Liver (tissue), 8 donors: ENCODE measurements at regions not wholly inside any gene's neighbourhood (a gene's known extent, or its start where the extent isn't known, plus 50 kb on each side); places are given as distances from the start of the nearest gene placed in this dataset.

Experiments
- DNase-seq: peaks from one replicate; pipeline ENCODE4 v3.0.0-alpha.2; 2017; ENCODE audit warnings: low spot score
- H3K27ac ChIP-seq, 2 donors: one replicate each; pipeline ENCODE4 v1.7.0; 2013; ENCODE audit warnings: inconsistent platforms in 2 of 2, low read length in 2 of 2, control low read depth in 1 of 2, low read depth in 1 of 2, mild to moderate bottlenecking in 1 of 2
- H3K27me3 ChIP-seq, 4 donors: one replicate each; pipeline versions ENCODE4 v1.6.1 to v1.7.0; 2013; ENCODE audit warnings: low read length in 3 of 4, inconsistent platforms in 1 of 4, mild to moderate bottlenecking in 1 of 4, moderate library complexity in 1 of 4; ENCODE audit not compliant: control insufficient read depth in 4 of 4, insufficient read depth in 4 of 4
- H3K36me3 ChIP-seq, 4 donors: one replicate each; pipeline versions ENCODE4 v1.6.1 to v1.7.0; 2013; ENCODE audit warnings: low read length in 3 of 4, mild to moderate bottlenecking in 3 of 4, low read depth in 1 of 4, moderate library complexity in 1 of 4; ENCODE audit not compliant: control insufficient read depth in 4 of 4, insufficient read depth in 3 of 4
- H3K4me1 ChIP-seq, 4 donors: one replicate each; pipeline versions ENCODE4 v1.6.1 to v1.7.0; 2013; ENCODE audit warnings: low read length in 3 of 4, mild to moderate bottlenecking in 3 of 4, moderate library complexity in 1 of 4; ENCODE audit not compliant: control insufficient read depth in 4 of 4, insufficient read depth in 4 of 4
- H3K4me3 ChIP-seq, 3 donors: one replicate each; pipeline versions ENCODE4 v1.6.1 to v1.7.0; 2013; ENCODE audit warnings: low read length in 3 of 3, control low read depth in 1 of 3, low read depth in 1 of 3, mild to moderate bottlenecking in 1 of 3
- H3K9ac ChIP-seq, 2 donors: one replicate each; pipeline ENCODE4 v1.7.0; 2013; ENCODE audit warnings: low read length in 2 of 2, mild to moderate bottlenecking in 2 of 2, moderate library complexity in 2 of 2, control low read depth in 1 of 2, low read depth in 1 of 2
- H3K9me3 ChIP-seq, 4 donors: one replicate each; pipeline versions ENCODE4 v1.6.1 to v1.7.0; 2013; ENCODE audit warnings: low read length in 3 of 4; ENCODE audit not compliant: control insufficient read depth in 4 of 4
- EGR1 ChIP-seq, 2 donors: IDR thresholded peaks; 2 replicates each; pipeline ENCODE4 v1.6.1; 2016 to 2018; ENCODE audit warnings: antibody characterized with exemption in 2 of 2, low read depth in 2 of 2
- FOXA1 ChIP-seq: IDR thresholded peaks from 2 replicates; pipeline ENCODE4 v1.6.1; 2016; ENCODE audit warnings: antibody characterized with exemption
- GABPA ChIP-seq, 2 donors: IDR thresholded peaks in 1 of 2; conservative IDR thresholded peaks in 1 of 2; 2 replicates each; pipeline ENCODE4 v1.6.1; 2016; ENCODE audit warnings: antibody characterized with exemption in 2 of 2, mild to moderate bottlenecking in 1 of 2, moderate library complexity in 1 of 2
- HNF4A ChIP-seq, 2 donors: conservative IDR thresholded peaks; 2 replicates each; pipeline ENCODE4 v1.6.1; 2016; ENCODE audit warnings: antibody characterized with exemption in 2 of 2, mild to moderate bottlenecking in 2 of 2
- JUND ChIP-seq, 2 donors: IDR thresholded peaks; 2 replicates each; pipeline ENCODE4 v1.6.1; 2016; ENCODE audit warnings: antibody characterized with exemption in 2 of 2
- NR2F2 ChIP-seq: IDR thresholded peaks from 2 replicates; pipeline ENCODE4 v1.6.1; 2016; ENCODE audit warnings: antibody characterized with exemption
- RAD21 ChIP-seq, 2 donors: IDR thresholded peaks; 2 replicates each; pipeline ENCODE4 v1.6.1; 2016; ENCODE audit warnings: antibody characterized with exemption in 2 of 2, mild to moderate bottlenecking in 2 of 2
- RXRA ChIP-seq, 2 donors: IDR thresholded peaks; 2 replicates each; pipeline ENCODE4 v1.6.1; 2017 to 2018; ENCODE audit warnings: antibody characterized with exemption in 2 of 2, mild to moderate bottlenecking in 1 of 2
- SP1 ChIP-seq: IDR thresholded peaks from 2 replicates; pipeline ENCODE4 v1.6.1; 2018; ENCODE audit warnings: antibody characterized with exemption, mild to moderate bottlenecking
- TAF1 ChIP-seq: conservative IDR thresholded peaks from 2 replicates; pipeline ENCODE4 v1.6.1; 2016; ENCODE audit warnings: antibody characterized with exemption, mild to moderate bottlenecking
- YY1 ChIP-seq: IDR thresholded peaks from 2 replicates; pipeline ENCODE4 v1.6.1; 2016; ENCODE audit warnings: antibody characterized with exemption, mild to moderate bottlenecking
- WGBS: extraction: QIAGEN DNeasy Blood & Tissue Kit; methylation state at CpG from one replicate; pipeline ENCODE4 v1.1.7; 2013; 5-methylcytosine and 5-hydroxymethylcytosine counted together
- TF ChIP-seq, protein P1 (sequence below): IDR thresholded peaks from 2 replicates; pipeline ENCODE4 v1.6.1; 2016; ENCODE audit warnings: antibody characterized with exemption, mild to moderate bottlenecking
- TF ChIP-seq, protein P2 (sequence below): IDR thresholded peaks from 2 replicates; pipeline ENCODE4 v1.6.1; 2016; ENCODE audit warnings: antibody characterized with exemption
- TF ChIP-seq, protein P3 (sequence below): IDR thresholded peaks from 2 replicates; pipeline ENCODE4 v1.6.1; 2016; ENCODE audit warnings: antibody characterized with exemption
- TF ChIP-seq, protein P4 (sequence below): fragments of 150-350 bp; IDR thresholded peaks from 2 replicates; pipeline ENCODE4 v1.5.1; 2017; ENCODE audit warnings: improper control_type of control experiment, low read depth, low read length; ENCODE audit not compliant: missing input control
- TF ChIP-seq, protein P5 (sequence below): IDR thresholded peaks from 2 replicates; pipeline ENCODE4 v1.6.1; 2016; ENCODE audit warnings: antibody characterized with exemption
- donor health status: healthy.
- donor health status: healthy.
- donor health status: healthy.
- donor health status: healthy.
- donor health status: healthy.

DNA sequence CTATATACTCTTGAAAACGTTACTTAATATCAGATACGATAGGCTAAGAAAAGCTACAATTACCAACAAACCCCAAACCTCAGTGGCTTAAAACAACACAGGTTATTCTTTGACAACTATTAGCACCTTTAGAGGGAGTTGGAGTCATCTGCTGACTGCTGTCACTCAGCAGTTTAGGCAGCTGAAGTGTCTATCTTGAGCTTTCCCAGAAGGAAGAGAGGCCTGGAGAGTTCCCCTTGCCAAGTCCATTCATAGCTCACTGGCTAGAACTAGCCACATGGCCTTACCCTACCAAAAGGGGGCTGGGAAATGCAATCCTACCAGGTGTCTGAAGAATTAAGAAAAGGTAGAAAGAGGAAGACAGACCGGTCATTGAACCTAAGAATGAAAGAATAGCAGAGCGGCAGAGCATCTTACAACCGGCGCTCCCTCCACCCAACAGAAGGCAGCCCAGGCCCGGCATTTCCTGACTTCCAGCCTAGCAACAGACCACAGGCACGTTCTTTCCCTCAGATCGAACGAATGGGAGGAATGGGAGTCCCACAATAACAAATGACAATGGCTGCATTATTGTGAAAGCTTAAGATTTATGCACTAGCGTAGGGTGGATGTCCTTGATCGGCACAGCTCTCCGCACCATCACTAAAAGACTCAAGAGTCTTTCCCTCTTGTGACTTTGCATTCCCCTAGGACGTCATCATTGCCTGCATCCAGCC is 211.2 kb upstream of the CTAGE1 start:
- Histone ChIP-seq H3K9me3 (no peaks in the 10 kb centered on the region), H3K27ac (no peak overlapping the region), H3K27me3 (no peaks in the 10 kb centered on the region), H3K36me3 (no peaks in the 10 kb centered on the region), H3K9ac (no peak overlapping the region), H3K4me3 (no peak overlapping the region), H3K4me1 (peaks cover 0 to 19% (median 7%) of the 10 kb centered on the region in 4 donors)
- 84% methylated on average over 14 of the region's 14 CpGs for WGBS
- no peak for DNase-seq
- TF ChIP-seq SP1 (no peak), TAF1 (no peak), RXRA (IDR thresholded peaks at IDR 0.05) (no peak), YY1 (no peak), NR2F2 (no peak), RAD21 (IDR thresholded peaks at IDR 0.05) (no peak), JUND (IDR thresholded peaks at IDR 0.05) (no peak), FOXA1 (no peak), GABPA (IDR thresholded peaks at IDR 0.05 in 1 of 2, conservative IDR thresholded peaks at IDR 0.05 in 1 of 2) (no peak), HNF4A (conservative IDR thresholded peaks at IDR 0.05) (no peak), EGR1 (IDR thresholded peaks at IDR 0.05; ENCODE audit: low read depth in 2 of 2) (no peak)
- TF ChIP-seq, protein P1, sequence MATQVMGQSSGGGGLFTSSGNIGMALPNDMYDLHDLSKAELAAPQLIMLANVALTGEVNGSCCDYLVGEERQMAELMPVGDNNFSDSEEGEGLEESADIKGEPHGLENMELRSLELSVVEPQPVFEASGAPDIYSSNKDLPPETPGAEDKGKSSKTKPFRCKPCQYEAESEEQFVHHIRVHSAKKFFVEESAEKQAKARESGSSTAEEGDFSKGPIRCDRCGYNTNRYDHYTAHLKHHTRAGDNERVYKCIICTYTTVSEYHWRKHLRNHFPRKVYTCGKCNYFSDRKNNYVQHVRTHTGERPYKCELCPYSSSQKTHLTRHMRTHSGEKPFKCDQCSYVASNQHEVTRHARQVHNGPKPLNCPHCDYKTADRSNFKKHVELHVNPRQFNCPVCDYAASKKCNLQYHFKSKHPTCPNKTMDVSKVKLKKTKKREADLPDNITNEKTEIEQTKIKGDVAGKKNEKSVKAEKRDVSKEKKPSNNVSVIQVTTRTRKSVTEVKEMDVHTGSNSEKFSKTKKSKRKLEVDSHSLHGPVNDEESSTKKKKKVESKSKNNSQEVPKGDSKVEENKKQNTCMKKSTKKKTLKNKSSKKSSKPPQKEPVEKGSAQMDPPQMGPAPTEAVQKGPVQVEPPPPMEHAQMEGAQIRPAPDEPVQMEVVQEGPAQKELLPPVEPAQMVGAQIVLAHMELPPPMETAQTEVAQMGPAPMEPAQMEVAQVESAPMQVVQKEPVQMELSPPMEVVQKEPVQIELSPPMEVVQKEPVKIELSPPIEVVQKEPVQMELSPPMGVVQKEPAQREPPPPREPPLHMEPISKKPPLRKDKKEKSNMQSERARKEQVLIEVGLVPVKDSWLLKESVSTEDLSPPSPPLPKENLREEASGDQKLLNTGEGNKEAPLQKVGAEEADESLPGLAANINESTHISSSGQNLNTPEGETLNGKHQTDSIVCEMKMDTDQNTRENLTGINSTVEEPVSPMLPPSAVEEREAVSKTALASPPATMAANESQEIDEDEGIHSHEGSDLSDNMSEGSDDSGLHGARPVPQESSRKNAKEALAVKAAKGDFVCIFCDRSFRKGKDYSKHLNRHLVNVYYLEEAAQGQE: no peak
- TF ChIP-seq, protein P2, sequence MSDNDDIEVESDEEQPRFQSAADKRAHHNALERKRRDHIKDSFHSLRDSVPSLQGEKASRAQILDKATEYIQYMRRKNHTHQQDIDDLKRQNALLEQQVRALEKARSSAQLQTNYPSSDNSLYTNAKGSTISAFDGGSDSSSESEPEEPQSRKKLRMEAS: no peak
- TF ChIP-seq, protein P3, sequence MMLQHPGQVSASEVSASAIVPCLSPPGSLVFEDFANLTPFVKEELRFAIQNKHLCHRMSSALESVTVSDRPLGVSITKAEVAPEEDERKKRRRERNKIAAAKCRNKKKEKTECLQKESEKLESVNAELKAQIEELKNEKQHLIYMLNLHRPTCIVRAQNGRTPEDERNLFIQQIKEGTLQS: no peak
- TF ChIP-seq, protein P4, sequence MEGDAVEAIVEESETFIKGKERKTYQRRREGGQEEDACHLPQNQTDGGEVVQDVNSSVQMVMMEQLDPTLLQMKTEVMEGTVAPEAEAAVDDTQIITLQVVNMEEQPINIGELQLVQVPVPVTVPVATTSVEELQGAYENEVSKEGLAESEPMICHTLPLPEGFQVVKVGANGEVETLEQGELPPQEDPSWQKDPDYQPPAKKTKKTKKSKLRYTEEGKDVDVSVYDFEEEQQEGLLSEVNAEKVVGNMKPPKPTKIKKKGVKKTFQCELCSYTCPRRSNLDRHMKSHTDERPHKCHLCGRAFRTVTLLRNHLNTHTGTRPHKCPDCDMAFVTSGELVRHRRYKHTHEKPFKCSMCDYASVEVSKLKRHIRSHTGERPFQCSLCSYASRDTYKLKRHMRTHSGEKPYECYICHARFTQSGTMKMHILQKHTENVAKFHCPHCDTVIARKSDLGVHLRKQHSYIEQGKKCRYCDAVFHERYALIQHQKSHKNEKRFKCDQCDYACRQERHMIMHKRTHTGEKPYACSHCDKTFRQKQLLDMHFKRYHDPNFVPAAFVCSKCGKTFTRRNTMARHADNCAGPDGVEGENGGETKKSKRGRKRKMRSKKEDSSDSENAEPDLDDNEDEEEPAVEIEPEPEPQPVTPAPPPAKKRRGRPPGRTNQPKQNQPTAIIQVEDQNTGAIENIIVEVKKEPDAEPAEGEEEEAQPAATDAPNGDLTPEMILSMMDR: no peak

DNA sequence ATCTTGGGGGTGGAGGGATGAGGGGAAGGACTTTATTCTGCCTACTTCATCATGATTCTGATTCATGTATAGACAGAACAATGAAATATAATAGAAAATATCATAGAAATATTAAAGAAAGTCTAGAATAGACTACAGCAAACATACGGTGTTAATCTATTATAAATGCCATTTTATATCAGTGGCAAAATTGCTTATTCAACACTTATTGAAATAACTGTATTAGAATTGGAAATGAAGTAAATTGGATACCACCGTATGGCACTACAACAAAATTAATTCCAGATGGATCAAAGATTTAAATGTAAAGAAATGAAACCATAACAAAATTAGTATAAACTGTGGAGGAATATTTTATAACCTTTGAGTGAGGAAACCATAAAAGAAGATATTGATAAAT is 213.3 kb upstream of the CTAGE1 start:
- Histone ChIP-seq H3K27me3 (no peaks in the 10 kb centered on the region), H3K27ac (no peak overlapping the region), H3K4me1 (peaks cover 0 to 14% (median 4%) of the 10 kb centered on the region in 4 donors), H3K36me3 (no peaks in the 10 kb centered on the region), H3K9me3 (no peaks in the 10 kb centered on the region), H3K4me3 (no peak overlapping the region), H3K9ac (no peak overlapping the region)
- no peak for TF ChIP-seq HNF4A (conservative IDR thresholded peaks at IDR 0.05)
- no peak for TF ChIP-seq FOXA1
- TF ChIP-seq, protein P3: no peak
- no peak for TF ChIP-seq EGR1 (IDR thresholded peaks at IDR 0.05; ENCODE audit: low read depth in 2 of 2)
- TF ChIP-seq, protein P5, sequence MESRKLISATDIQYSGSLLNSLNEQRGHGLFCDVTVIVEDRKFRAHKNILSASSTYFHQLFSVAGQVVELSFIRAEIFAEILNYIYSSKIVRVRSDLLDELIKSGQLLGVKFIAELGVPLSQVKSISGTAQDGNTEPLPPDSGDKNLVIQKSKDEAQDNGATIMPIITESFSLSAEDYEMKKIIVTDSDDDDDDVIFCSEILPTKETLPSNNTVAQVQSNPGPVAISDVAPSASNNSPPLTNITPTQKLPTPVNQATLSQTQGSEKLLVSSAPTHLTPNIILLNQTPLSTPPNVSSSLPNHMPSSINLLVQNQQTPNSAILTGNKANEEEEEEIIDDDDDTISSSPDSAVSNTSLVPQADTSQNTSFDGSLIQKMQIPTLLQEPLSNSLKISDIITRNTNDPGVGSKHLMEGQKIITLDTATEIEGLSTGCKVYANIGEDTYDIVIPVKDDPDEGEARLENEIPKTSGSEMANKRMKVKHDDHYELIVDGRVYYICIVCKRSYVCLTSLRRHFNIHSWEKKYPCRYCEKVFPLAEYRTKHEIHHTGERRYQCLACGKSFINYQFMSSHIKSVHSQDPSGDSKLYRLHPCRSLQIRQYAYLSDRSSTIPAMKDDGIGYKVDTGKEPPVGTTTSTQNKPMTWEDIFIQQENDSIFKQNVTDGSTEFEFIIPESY: no peak
- no peak for TF ChIP-seq TAF1
- TF ChIP-seq NR2F2: no peak
- 98% methylated on average over 2 of the region's 2 CpGs for WGBS
- no peak for DNase-seq
